ENCODE measurements at regions not wholly inside any gene's neighbourhood (a gene's known extent, or its start where the extent isn't known, plus 50 kb on each side); places are given as distances from the start of the nearest gene placed in this dataset.

DNA sequence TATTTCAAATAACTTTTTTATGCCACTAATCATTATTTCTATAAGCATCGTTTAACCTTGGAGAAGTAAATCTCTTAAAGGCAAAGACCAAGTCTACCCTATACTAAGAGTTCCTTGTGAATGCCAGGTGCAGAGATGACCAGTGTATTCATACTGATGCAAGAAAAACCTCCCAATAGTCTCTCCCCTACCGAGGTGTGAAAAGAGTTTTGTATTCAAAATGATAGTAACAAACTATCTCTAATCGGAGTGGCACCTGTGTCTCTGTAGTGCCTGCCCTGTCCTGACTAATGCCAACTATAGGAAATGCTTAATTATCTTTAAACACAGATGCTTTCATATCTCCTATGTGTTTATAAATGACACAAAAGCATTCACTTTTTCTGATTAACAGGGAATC is 798.5 kb downstream of the TRIB2 start:
- no peaks in the 10 kb centered on the region for H3K9me3 ChIP-seq (ENCODE audit: control insufficient read depth, low read depth, low read length)
- no peaks in the 10 kb centered on the region for H4K20me1 ChIP-seq (ENCODE audit: control insufficient read depth, insufficient read depth, insufficient read length)
- no peak overlapping the region for H3K4me2 ChIP-seq (ENCODE audit: insufficient read depth, insufficient read length, low read length)
- DNase-seq: no peak
- H4K5ac ChIP-seq (ENCODE audit: insufficient read length, low read depth, low read length): no peak overlapping the region
- H3K4me1 ChIP-seq (ENCODE audit: insufficient read depth, low read length): no peaks in the 10 kb centered on the region
- H2BK5ac ChIP-seq (ENCODE audit: insufficient read length, low read length): no peak overlapping the region
- Mint-ChIP-seq H3K27ac (no peak overlapping the region), H3K4me3 (no peak overlapping the region), H3K27me3 (ENCODE audit: low read depth) (peaks cover 44% of the 10 kb centered on the region), H3K36me3 (ENCODE audit: insufficient read depth in 1 of 3, low read depth in 3 of 3) (no peaks in the 10 kb centered on the region), H3K9me3 (no peaks in the 10 kb centered on the region), H3K4me1 (peaks cover 8 to 11% of the 10 kb centered on the region in 2 experiments)
- no peak overlapping the region for H4K8ac ChIP-seq (replicated peaks; ENCODE audit: insufficient read length, low read depth, low read length)
- H3K23me2 ChIP-seq (ENCODE audit: insufficient read length, low read depth, low read length, poor library complexity, severe bottlenecking): no peaks in the 10 kb centered on the region
- H3K79me2 ChIP-seq (ENCODE audit: insufficient read depth, low read length): no peaks in the 10 kb centered on the region
- H3K79me1 ChIP-seq (ENCODE audit: insufficient read depth, low read depth, low read length, poor library complexity, severe bottlenecking): no peaks in the 10 kb centered on the region
- no peak overlapping the region for H2AK5ac ChIP-seq (ENCODE audit: insufficient read length, low read length)
- no peak overlapping the region for H2BK120ac ChIP-seq (ENCODE audit: low read depth, low read length, poor library complexity, severe bottlenecking)
- H3T11ph ChIP-seq (ENCODE audit: low read length): no peak overlapping the region
- H2AFZ ChIP-seq (ENCODE audit: low read length): no peak overlapping the region
- H3K56ac ChIP-seq (ENCODE audit: insufficient read length, low read depth, low read length): no peak overlapping the region
- no peak overlapping the region for H3K14ac ChIP-seq (ENCODE audit: insufficient read depth, low read length)
- H3K27me3 ChIP-seq (ENCODE audit: insufficient read depth, low read length): no peaks in the 10 kb centered on the region; the same call in 1 of the 2 replicates
- no peak overlapping the region for H3K23ac ChIP-seq (ENCODE audit: insufficient read length, low read depth, low read length)
- no peak overlapping the region for H3K9ac ChIP-seq (ENCODE audit: extremely low read depth, insufficient read length, low read length)
- no peak overlapping the region for H2BK20ac ChIP-seq (ENCODE audit: low read depth, low read length, poor library complexity, severe bottlenecking)
- TF ChIP-seq, protein P1, sequence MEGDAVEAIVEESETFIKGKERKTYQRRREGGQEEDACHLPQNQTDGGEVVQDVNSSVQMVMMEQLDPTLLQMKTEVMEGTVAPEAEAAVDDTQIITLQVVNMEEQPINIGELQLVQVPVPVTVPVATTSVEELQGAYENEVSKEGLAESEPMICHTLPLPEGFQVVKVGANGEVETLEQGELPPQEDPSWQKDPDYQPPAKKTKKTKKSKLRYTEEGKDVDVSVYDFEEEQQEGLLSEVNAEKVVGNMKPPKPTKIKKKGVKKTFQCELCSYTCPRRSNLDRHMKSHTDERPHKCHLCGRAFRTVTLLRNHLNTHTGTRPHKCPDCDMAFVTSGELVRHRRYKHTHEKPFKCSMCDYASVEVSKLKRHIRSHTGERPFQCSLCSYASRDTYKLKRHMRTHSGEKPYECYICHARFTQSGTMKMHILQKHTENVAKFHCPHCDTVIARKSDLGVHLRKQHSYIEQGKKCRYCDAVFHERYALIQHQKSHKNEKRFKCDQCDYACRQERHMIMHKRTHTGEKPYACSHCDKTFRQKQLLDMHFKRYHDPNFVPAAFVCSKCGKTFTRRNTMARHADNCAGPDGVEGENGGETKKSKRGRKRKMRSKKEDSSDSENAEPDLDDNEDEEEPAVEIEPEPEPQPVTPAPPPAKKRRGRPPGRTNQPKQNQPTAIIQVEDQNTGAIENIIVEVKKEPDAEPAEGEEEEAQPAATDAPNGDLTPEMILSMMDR (conservative IDR thresholded peaks at IDR 0.05): no peak
- H3K18ac ChIP-seq (ENCODE audit: insufficient read length, low read depth, low read length): no peak overlapping the region
- H3K27ac ChIP-seq (ENCODE audit: insufficient read length, low read depth, low read length): no peak overlapping the region
- H4K91ac ChIP-seq (ENCODE audit: insufficient read length, low read depth, low read length): no peak overlapping the region
- WGBS (ENCODE audit: extremely low coverage, insufficient read length, low lambda C conversion rate): no CpG with 5 or more reads among the region's 3 CpGs
- H2BK15ac ChIP-seq (ENCODE audit: low read depth, low read length): no peak overlapping the region
- H2BK12ac ChIP-seq (ENCODE audit: insufficient read length, low read depth, low read length): no peak overlapping the region
- H3K4ac ChIP-seq (ENCODE audit: low read depth, low read length): no peak overlapping the region
